ENCODE measurements at regions not wholly inside any gene's neighbourhood (a gene's known extent, or its start where the extent isn't known, plus 50 kb on each side); places are given as distances from the start of the nearest gene placed in this dataset.

- no peaks in the 10 kb centered on the region for H3K27me3 Mint-ChIP-seq (ENCODE audit: low read depth)
- intact Hi-C loops (cut with micrococcal nuclease) = no loop called here
Observed at GRCh38 chr3:178005961-178006360, 530.3 kb upstream of the KCNMB2 start.

GRCh38 chr3:178010306-178010705, 525.9 kb upstream of the KCNMB2 start:
- Mint-ChIP-seq H3K4me3 (ENCODE audit: low read depth) (no peak overlapping the region), H3K9me3 (no peaks in the 10 kb centered on the region), H3K27ac (no peak overlapping the region), H3K27me3 (ENCODE audit: low read depth) (no peaks in the 10 kb centered on the region), H3K36me3 (ENCODE audit: low read depth) (no peaks in the 10 kb centered on the region), H3K4me1 (ENCODE audit: low read depth) (peaks cover 2% of the 10 kb centered on the region)
- DNase-seq (ENCODE audit: low spot score) = no peak
- intact Hi-C loops (cut with micrococcal nuclease) = no loop called here

More at GRCh38 chr3:178005961-178006360, 530.3 kb upstream of the KCNMB2 start:
- Mint-ChIP-seq H3K27ac (no peak overlapping the region), H3K36me3 (ENCODE audit: low read depth) (peaks cover 17% of the 10 kb centered on the region), H3K4me1 (ENCODE audit: low read depth) (peaks cover 29% of the 10 kb centered on the region), H3K9me3 (peaks cover 23% of the 10 kb centered on the region), H3K4me3 (ENCODE audit: low read depth) (no peak overlapping the region)
- DNase-seq (ENCODE audit: low spot score) = no peak

GRCh38 chr3:178019645-178020044, 516.6 kb upstream of the KCNMB2 start:
- peaks cover 8% of the 10 kb centered on the region for H3K4me1 Mint-ChIP-seq (ENCODE audit: low read depth)

GRCh38 chr3:178022599-178022998, 513.6 kb upstream of the KCNMB2 start:
- no peaks in the 10 kb centered on the region for H3K27me3 Mint-ChIP-seq (ENCODE audit: low read depth)

More at GRCh38 chr3:178019645-178020044, 516.6 kb upstream of the KCNMB2 start:
- intact Hi-C loops (cut with micrococcal nuclease) = no loop called here
- H3K36me3 Mint-ChIP-seq (ENCODE audit: low read depth) = no peaks in the 10 kb centered on the region
- no peak for DNase-seq (ENCODE audit: low spot score)
- no peaks in the 10 kb centered on the region for H3K27me3 Mint-ChIP-seq (ENCODE audit: low read depth)
- no peak overlapping the region for H3K27ac Mint-ChIP-seq
- H3K4me3 Mint-ChIP-seq (ENCODE audit: low read depth) = no peak overlapping the region
- no peaks in the 10 kb centered on the region for H3K9me3 Mint-ChIP-seq

DNA sequence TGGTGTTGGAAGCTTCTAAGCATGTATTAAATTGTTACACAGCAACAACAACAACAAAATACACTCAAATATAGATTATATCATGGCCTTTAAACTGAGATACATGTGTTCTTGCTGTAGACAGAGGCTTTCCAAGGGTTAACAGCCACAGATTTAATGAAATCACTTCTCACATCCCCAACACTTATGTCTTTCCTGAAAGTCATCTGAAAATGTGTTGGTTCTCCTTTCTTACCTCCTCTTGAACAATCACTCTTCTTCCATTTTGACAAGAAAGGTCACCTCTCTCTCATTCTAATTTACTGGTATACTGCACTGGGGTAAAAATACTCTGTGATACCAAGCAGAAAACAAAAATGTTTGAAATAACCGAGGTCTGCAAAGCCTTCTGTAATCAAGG, 507.3 kb upstream of the KCNMB2 start:
- no peaks in the 10 kb centered on the region for H3K4me1 Mint-ChIP-seq (ENCODE audit: low read depth)
- no peaks in the 10 kb centered on the region for H3K27me3 Mint-ChIP-seq (ENCODE audit: low read depth)
- H3K36me3 Mint-ChIP-seq (ENCODE audit: low read depth) = no peaks in the 10 kb centered on the region
- intact Hi-C loops (cut with micrococcal nuclease) = no loop called here
- no peak for DNase-seq (ENCODE audit: low spot score)
- no peaks in the 10 kb centered on the region for H3K9me3 Mint-ChIP-seq
- no peak overlapping the region for H3K4me3 Mint-ChIP-seq (ENCODE audit: low read depth)
- H3K27ac Mint-ChIP-seq = no peak overlapping the region

More at GRCh38 chr3:178022599-178022998, 513.6 kb upstream of the KCNMB2 start:
- H3K36me3 Mint-ChIP-seq (ENCODE audit: low read depth) = no peaks in the 10 kb centered on the region
- peaks cover 8% of the 10 kb centered on the region for H3K4me1 Mint-ChIP-seq (ENCODE audit: low read depth)
- intact Hi-C loops (cut with micrococcal nuclease) = no loop called here
- H3K9me3 Mint-ChIP-seq = no peaks in the 10 kb centered on the region
- no peak overlapping the region for H3K4me3 Mint-ChIP-seq (ENCODE audit: low read depth)
- DNase-seq (ENCODE audit: low spot score) = no peak
- H3K27ac Mint-ChIP-seq = no peak overlapping the region

GRCh38 chr3:178036451-178037144, 499.6 kb upstream of the KCNMB2 start:
- intact Hi-C loops (cut with micrococcal nuclease) = no loop called here
- Mint-ChIP-seq H3K27me3 (ENCODE audit: low read depth) (no peaks in the 10 kb centered on the region), H3K27ac (no peak overlapping the region), H3K9me3 (no peaks in the 10 kb centered on the region), H3K36me3 (ENCODE audit: low read depth) (no peaks in the 10 kb centered on the region), H3K4me3 (ENCODE audit: low read depth) (no peak overlapping the region), H3K4me1 (ENCODE audit: low read depth) (no peaks in the 10 kb centered on the region)
- DNase-seq (ENCODE audit: low spot score) = no peak

DNA sequence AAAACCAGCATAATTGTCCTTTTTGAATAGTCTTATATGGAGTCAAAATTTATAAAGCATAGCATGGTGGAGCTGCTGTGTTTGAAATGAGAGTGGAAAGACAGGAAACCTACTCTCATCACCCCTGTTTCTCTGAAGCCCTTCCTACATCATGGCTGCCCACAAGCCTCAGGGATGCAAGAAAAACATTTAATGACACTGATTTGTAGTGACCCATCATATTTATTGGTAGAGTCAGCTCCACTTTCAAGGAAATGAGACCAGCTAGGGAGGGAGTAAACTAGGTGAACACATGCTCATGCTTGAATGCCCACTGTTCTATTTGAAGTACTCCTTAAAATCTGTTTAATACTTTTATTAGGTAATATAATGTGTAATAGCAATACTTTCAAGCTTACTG, 494.3 kb upstream of the KCNMB2 start:
- no peaks in the 10 kb centered on the region for H3K9me3 Mint-ChIP-seq
- no peak overlapping the region for H3K4me3 Mint-ChIP-seq (ENCODE audit: low read depth)
- no peaks in the 10 kb centered on the region for H3K36me3 Mint-ChIP-seq (ENCODE audit: low read depth)
- no peaks in the 10 kb centered on the region for H3K27me3 Mint-ChIP-seq (ENCODE audit: low read depth)
- intact Hi-C loops (cut with micrococcal nuclease) = no loop called here
- DNase-seq (ENCODE audit: low spot score) = no peak
- H3K4me1 Mint-ChIP-seq (ENCODE audit: low read depth) = no peaks in the 10 kb centered on the region
- H3K27ac Mint-ChIP-seq = no peak overlapping the region

GRCh38 chr3:178042376-178042775, 493.9 kb upstream of the KCNMB2 start:
- Mint-ChIP-seq H3K9me3 (no peaks in the 10 kb centered on the region), H3K27me3 (ENCODE audit: low read depth) (no peaks in the 10 kb centered on the region), H3K4me3 (ENCODE audit: low read depth) (no peak overlapping the region), H3K27ac (no peak overlapping the region), H3K4me1 (ENCODE audit: low read depth) (no peaks in the 10 kb centered on the region), H3K36me3 (ENCODE audit: low read depth) (no peaks in the 10 kb centered on the region)
- intact Hi-C loops (cut with micrococcal nuclease) = no loop called here
- DNase-seq (ENCODE audit: low spot score) = no peak

DNA sequence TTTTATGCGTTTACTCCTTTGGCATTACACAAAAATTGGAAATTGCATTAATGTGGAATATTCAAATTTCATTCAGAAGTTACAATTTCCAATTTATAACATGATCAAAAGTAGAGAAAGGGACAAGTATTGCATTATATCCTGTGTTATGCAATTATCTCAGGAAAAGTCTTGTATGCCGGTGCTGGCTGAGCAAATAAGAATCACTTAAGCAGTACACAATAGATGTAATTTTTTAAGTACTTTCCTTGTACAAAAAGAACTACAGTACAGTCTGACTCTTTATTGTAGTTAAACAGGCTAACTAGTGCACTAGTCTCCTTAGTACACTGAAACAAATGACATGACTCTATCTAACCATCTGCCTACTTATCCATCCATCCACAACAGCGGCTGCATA, 493.2 kb upstream of the KCNMB2 start:
- intact Hi-C loops (cut with micrococcal nuclease) = no loop called here
- Mint-ChIP-seq H3K27ac (no peak overlapping the region), H3K4me1 (ENCODE audit: low read depth) (no peaks in the 10 kb centered on the region), H3K4me3 (ENCODE audit: low read depth) (no peak overlapping the region), H3K27me3 (ENCODE audit: low read depth) (no peaks in the 10 kb centered on the region), H3K9me3 (no peaks in the 10 kb centered on the region), H3K36me3 (ENCODE audit: low read depth) (no peaks in the 10 kb centered on the region)
- DNase-seq (ENCODE audit: low spot score) = no peak

DNA sequence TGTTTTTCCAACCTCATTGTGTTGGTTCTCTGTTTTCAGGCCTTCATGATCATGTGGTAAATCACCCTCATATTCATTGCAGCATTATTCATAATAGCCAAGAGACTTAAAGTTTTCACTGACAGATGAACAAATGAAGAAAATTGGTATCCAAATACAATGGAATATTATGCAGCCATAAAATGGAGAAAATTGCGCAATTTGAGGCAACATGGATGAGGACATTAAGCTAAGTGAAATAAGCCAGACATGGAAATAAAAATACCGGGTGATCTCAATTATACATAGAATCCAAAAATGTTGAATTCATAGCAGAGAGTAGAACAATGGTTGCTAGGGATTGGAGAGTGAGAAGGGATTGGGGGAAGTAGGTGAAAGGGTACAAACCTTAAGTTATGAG, 491.9 kb upstream of the KCNMB2 start:
- Mint-ChIP-seq H3K9me3 (no peaks in the 10 kb centered on the region), H3K36me3 (ENCODE audit: low read depth) (no peaks in the 10 kb centered on the region), H3K4me3 (ENCODE audit: low read depth) (no peak overlapping the region), H3K4me1 (ENCODE audit: low read depth) (no peaks in the 10 kb centered on the region), H3K27me3 (ENCODE audit: low read depth) (no peaks in the 10 kb centered on the region), H3K27ac (no peak overlapping the region)
- intact Hi-C loops (cut with micrococcal nuclease) = no loop called here
- DNase-seq (ENCODE audit: low spot score) = no peak

GRCh38 chr3:178047496-178047895, 488.7 kb upstream of the KCNMB2 start:
- no peak overlapping the region for H3K4me3 Mint-ChIP-seq (ENCODE audit: low read depth)
- no peak overlapping the region for H3K27ac Mint-ChIP-seq
- no peaks in the 10 kb centered on the region for H3K9me3 Mint-ChIP-seq
- H3K27me3 Mint-ChIP-seq (ENCODE audit: low read depth) = no peaks in the 10 kb centered on the region
- intact Hi-C loops (cut with micrococcal nuclease) = no loop called here
- no peaks in the 10 kb centered on the region for H3K4me1 Mint-ChIP-seq (ENCODE audit: low read depth)
- no peaks in the 10 kb centered on the region for H3K36me3 Mint-ChIP-seq (ENCODE audit: low read depth)
- no peak for DNase-seq (ENCODE audit: low spot score)

DNA sequence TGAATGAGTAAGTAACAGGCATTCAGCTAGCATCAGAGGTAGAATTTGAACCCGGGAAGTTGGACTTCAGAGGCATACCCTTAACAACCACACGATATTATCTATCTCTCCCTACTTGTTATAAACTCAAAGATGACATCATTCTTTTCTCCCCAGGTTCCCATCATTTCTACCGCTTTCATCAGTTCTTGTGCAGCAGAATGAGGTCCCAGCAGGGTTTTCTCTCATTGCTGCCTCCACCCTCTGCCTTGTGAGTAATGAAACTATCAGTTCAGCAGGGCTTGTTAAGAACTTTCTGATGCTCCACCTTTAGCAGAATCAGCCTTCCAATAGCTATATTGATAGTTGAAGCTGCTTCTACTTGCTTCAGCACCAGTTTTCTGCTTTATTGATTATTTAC, 487.5 kb upstream of the KCNMB2 start:
- no peak for DNase-seq (ENCODE audit: low spot score)
- intact Hi-C loops (cut with micrococcal nuclease) = no loop called here
- H3K27me3 Mint-ChIP-seq (ENCODE audit: low read depth) = no peaks in the 10 kb centered on the region
- no peaks in the 10 kb centered on the region for H3K36me3 Mint-ChIP-seq (ENCODE audit: low read depth)
- no peaks in the 10 kb centered on the region for H3K4me1 Mint-ChIP-seq (ENCODE audit: low read depth)
- no peak overlapping the region for H3K4me3 Mint-ChIP-seq (ENCODE audit: low read depth)
- H3K27ac Mint-ChIP-seq = no peak overlapping the region
- no peaks in the 10 kb centered on the region for H3K9me3 Mint-ChIP-seq

- Mint-ChIP-seq H3K27me3 (ENCODE audit: low read depth) (no peaks in the 10 kb centered on the region), H3K9me3 (no peaks in the 10 kb centered on the region), H3K27ac (no peak overlapping the region), H3K4me1 (ENCODE audit: low read depth) (no peaks in the 10 kb centered on the region), H3K36me3 (ENCODE audit: low read depth) (no peaks in the 10 kb centered on the region), H3K4me3 (ENCODE audit: low read depth) (no peak overlapping the region)
- DNase-seq (ENCODE audit: low spot score) = no peak
- intact Hi-C loops (cut with micrococcal nuclease) = no loop called here
Observed at GRCh38 chr3:178054471-178054870, 481.8 kb upstream of the KCNMB2 start.

DNA sequence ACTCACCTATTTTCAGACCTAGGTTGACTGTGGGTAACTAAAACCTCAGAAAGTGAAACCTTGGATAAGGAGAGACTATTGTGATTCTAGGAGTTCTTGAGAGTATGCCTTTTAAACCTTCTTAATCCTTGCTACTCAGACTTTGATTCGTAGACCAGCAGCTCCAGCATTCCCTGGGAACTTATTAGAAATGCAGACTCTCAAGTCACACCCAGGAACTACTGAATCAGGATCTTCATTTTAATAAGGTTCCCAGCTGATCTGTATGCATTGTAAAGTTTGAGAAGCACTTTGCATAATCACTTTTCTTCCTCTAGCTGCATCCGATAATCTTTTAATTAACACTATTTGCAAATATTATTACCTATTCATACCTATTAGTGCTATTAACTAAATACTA, 480.3 kb upstream of the KCNMB2 start:
- no peak overlapping the region for H3K4me3 Mint-ChIP-seq (ENCODE audit: low read depth)
- no peak overlapping the region for H3K27ac Mint-ChIP-seq
- H3K27me3 Mint-ChIP-seq (ENCODE audit: low read depth) = no peaks in the 10 kb centered on the region
- no peaks in the 10 kb centered on the region for H3K36me3 Mint-ChIP-seq (ENCODE audit: low read depth)
- DNase-seq (ENCODE audit: low spot score) = no peak
- H3K4me1 Mint-ChIP-seq (ENCODE audit: low read depth) = no peaks in the 10 kb centered on the region
- intact Hi-C loops (cut with micrococcal nuclease) = no loop called here
- H3K9me3 Mint-ChIP-seq = no peaks in the 10 kb centered on the region
